ENCODE measurements at regions not wholly inside any gene's neighbourhood (a gene's known extent, or its start where the extent isn't known, plus 50 kb on each side); places are given as distances from the start of the nearest gene placed in this dataset.

DNA sequence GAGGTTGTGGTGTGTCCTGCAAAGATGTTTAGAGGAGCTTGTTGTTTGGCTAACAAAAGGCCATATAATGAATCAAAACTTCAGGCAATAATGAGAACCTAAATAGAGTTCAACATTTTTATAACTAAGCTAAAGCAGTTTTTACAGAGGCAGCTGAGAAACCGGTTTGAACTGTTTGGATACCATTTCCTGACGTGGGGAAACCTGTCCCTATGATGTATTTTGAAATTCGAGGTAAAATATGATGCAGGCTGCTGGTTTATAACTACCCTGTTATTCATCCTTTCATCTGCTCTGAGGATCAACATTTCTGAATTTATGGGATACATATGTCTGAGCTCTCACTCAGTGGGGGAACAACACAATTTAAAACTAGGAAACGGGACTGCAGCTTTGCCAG, 289.5 kb upstream of the IRX2 start:
- no peak for TF ChIP-seq POLR2A (IDR thresholded peaks at IDR 0.05)
- TF ChIP-seq, protein P1, sequence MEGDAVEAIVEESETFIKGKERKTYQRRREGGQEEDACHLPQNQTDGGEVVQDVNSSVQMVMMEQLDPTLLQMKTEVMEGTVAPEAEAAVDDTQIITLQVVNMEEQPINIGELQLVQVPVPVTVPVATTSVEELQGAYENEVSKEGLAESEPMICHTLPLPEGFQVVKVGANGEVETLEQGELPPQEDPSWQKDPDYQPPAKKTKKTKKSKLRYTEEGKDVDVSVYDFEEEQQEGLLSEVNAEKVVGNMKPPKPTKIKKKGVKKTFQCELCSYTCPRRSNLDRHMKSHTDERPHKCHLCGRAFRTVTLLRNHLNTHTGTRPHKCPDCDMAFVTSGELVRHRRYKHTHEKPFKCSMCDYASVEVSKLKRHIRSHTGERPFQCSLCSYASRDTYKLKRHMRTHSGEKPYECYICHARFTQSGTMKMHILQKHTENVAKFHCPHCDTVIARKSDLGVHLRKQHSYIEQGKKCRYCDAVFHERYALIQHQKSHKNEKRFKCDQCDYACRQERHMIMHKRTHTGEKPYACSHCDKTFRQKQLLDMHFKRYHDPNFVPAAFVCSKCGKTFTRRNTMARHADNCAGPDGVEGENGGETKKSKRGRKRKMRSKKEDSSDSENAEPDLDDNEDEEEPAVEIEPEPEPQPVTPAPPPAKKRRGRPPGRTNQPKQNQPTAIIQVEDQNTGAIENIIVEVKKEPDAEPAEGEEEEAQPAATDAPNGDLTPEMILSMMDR (IDR thresholded peaks at IDR 0.05), result no peak

All from sigmoid colon (tissue), 3 donors.